Omental fat pad (tissue), 3 donors: ENCODE measurements at regions not wholly inside any gene's neighbourhood (a gene's known extent, or its start where the extent isn't known, plus 50 kb on each side); places are given as distances from the start of the nearest gene placed in this dataset.
"Not testable (repeated sequence)": the region's sequence is repeated elsewhere in the genome, so short reads cannot be mapped to it uniquely, and the experiment has no call there.

Experiments used
- ATAC-seq: fragments of 150-250 bp; one replicate; pipeline ENCODE4 v1.9.1; 2016; ENCODE audit warnings: mild to moderate bottlenecking, moderate library complexity; ENCODE audit not compliant: low FRiP score
- DNase-seq: peaks from one replicate; pipeline ENCODE4 v3.0.0-alpha.2; 2019; ENCODE audit warnings: low spot score
- TF ChIP-seq, protein P1 (sequence below), 3 donors: fragments of 450-650 bp; IDR thresholded peaks; one replicate each; pipeline ENCODE4 v1.5.1; 2016 to 2017; ENCODE audit warnings: antibody characterized with exemption in 3 of 3, mild to moderate bottlenecking in 3 of 3, moderate library complexity in 2 of 3

DNA sequence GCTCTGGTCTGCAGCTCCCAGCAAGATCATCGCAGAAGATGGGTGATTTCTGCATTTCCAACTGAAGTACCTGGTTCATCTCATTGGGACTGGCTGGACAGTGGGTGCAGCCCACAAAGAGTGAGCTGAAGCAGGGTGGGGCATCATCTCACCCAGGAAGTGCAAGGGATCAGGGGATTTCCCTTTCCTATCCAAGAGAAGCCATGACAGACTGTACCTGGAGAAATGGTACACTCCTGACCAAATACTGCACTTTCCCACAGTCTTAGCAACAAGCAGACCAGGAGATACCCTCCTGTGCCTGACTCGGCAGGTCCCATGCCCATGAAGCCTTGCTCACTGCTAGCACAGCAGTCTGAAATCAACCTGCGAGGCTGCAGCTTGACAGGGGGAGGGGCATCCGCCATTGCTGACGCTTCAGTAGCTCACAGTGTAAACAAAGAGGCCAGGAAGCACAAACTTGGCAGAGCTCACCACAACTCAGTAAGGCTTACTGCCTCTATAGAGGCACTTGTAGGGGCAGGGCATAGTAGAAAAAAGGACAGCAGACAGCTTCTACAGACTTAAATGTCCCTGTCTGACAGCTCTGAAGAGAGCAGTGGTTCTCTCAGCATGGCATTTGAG, 60.5 kb downstream of the AREG start:
- not testable (repeated sequence) for ATAC-seq, DNase-seq

DNA sequence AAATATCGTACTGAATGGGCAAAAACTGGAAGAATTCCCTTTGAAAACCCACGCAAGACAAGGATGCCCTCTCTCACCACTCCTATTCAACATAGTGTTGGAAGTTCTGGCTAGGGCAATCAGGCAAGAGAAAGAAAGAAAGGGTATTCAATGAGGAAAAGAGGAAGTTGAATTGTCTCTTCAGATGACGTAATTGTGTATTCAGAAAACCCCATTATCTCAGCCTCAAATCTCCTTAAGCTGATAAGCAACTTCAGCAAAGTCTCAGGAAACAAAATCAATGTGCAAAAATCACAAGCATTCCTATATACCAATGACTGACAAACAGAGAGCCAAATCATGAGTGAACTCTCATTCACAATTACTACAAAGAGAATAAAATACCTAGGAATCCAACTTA, 64.4 kb downstream of the AREG start:
- ATAC-seq, DNase-seq: not testable (repeated sequence)

DNA sequence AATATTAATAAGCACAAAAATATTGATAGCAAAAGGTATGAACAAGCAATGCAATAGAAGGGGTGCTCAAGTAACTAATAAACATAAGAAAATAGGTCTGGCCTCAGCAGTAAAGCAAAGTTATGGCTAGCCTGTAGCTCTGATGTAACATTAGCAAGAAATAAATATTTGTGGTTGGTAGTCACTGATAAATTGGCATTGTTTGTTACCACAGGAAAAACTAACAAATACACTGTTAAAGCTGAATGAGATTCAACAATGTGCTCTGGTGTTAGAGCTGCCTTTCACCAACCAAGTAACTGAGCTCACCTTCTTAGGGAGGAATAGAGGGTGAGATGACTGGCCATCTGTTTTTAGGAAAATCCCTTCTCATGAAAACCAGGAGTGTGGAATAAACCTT, 71.4 kb downstream of the AREG start:
- TF ChIP-seq, protein P1, sequence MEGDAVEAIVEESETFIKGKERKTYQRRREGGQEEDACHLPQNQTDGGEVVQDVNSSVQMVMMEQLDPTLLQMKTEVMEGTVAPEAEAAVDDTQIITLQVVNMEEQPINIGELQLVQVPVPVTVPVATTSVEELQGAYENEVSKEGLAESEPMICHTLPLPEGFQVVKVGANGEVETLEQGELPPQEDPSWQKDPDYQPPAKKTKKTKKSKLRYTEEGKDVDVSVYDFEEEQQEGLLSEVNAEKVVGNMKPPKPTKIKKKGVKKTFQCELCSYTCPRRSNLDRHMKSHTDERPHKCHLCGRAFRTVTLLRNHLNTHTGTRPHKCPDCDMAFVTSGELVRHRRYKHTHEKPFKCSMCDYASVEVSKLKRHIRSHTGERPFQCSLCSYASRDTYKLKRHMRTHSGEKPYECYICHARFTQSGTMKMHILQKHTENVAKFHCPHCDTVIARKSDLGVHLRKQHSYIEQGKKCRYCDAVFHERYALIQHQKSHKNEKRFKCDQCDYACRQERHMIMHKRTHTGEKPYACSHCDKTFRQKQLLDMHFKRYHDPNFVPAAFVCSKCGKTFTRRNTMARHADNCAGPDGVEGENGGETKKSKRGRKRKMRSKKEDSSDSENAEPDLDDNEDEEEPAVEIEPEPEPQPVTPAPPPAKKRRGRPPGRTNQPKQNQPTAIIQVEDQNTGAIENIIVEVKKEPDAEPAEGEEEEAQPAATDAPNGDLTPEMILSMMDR (IDR thresholded peaks at IDR 0.05): no peak
- DNase-seq (no peak), ATAC-seq (no peak)

DNA sequence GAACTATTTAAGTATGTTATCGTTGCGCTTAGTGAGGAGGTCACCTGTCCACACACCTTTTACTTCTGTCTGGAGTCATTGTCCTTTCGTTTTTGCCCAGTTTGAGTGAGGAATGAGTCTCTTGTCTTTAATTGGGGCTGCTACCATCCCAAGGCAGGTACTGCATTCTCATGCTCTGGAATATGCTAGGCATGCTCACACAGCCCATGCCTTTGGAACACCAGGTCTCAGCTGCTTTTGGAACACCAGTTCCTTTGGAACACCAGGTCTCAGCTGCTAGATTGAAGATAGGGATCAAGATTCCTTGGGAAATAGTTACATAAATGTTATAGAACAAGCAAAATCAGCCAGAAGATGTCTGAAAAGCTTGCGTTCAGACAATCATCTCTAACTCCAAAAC, 73.1 kb downstream of the AREG start:
- ATAC-seq: no peak
- TF ChIP-seq, protein P1 (IDR thresholded peaks at IDR 0.05): no peak
- DNase-seq: no peak

DNA sequence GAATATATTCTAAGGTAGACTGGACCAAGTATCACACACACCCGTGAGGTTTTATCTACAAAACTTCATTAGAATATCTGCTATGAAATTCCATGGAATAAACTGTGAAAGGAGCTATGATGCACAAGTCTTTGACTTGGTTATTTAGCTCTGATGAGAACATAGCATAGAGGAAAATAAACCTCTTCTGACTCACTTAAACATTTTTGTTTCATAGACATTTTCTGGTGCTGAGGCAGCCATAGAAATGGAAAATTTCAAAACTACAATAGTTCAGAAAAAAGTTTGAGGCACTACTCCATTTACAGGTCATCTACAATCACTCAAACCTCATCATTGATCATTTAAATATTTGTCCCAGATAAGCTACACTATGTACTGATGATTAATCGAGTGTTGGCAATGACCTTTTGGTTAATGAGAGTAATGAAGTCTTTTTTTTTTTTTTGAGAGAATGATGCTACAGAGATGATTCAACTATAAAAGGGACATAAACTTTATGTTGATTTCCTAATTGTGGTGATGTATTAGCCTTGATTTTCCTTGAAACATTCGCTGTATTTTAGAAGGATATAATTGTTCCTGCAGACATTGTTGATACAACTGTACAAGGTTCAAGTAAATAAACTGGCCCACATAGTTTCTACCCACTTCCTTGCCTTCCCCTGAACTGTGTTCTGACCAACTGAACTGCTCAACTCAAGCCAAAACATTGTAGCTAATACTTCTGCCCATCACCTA, 77.5 kb downstream of the AREG start:
- ATAC-seq (no peak), DNase-seq (no peak)
- TF ChIP-seq, protein P1 (IDR thresholded peaks at IDR 0.05): no peak

DNA sequence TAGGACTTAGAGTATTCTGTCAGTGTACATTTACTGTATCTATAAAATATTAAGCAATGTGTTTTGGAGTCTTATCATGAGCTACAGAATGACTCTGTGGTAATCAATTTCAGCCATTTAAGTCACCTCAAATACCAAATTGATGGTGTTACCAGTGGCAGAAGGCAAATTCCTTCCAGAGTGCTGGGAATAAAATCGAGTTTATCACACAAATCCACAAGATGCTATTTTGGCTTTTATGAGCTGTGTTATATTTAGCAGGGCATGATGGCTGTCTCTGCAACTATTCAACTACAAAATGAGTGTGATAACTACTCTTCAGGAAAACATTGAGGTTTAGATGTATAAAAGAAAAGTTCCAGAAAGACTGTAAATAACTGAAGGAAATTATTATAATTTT, 78.2 kb downstream of the AREG start:
- DNase-seq: no peak
- no peak for ATAC-seq
- TF ChIP-seq, protein P1 (IDR thresholded peaks at IDR 0.05): no peak

DNA sequence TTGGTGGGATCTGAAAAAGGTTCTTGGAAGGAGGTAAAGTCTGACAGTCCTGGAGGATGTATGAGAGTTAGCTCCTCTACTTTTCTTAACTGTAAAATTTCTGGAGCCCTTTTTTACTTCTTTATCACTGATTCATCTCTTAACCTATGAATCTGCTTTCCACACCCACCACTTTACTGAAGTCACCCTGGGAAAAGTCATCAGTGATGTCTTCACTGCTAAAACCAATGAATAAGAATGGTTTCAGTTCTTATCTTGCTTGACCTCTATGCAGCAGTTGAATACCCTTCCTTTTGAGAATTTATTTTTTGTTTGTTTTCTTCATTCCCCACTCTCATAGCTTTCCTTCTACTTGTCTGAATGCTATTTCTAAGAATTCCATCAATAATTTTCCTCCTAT, 80.0 kb downstream of the AREG start:
- TF ChIP-seq, protein P1 (IDR thresholded peaks at IDR 0.05): no peak
- DNase-seq (no peak), ATAC-seq (no peak)

DNA sequence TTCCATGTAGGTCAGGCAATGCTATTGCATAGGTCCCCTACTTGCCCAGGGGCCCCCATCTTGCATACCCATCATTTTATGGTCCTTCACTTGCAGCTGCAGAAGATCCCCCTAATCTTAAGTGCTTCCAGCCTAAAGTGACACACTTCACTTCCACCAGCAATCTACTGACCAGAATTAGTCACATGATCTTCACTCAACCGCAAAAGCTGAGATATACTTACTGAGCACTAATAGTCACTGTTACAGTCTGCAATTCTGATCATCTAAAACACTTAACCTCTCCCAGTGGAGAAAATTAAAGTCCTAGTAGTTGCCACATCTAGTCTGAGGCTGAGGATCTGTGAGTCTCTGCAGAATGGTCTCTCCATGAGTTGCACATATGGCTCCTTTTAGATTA, 82.1 kb downstream of the AREG start:
- no peak for DNase-seq
- no peak for ATAC-seq
- TF ChIP-seq, protein P1 (IDR thresholded peaks at IDR 0.05): no peak
